ENCODE measurements at regions not wholly inside any gene's neighbourhood (a gene's known extent, or its start where the extent isn't known, plus 50 kb on each side); places are given as distances from the start of the nearest gene placed in this dataset.

GRCh38 chr7:67983486-67983885 is 986.9 kb downstream of the TYW1 start:
- Histone ChIP-seq H4K20me1 (ENCODE audit: insufficient read depth, low read length) (no peaks in the 10 kb centered on the region), H2AK9ac (replicated peaks; ENCODE audit: low read depth, low read length, poor library complexity) (no peak overlapping the region), H3K9me3 (ENCODE audit: control insufficient read depth, insufficient read depth, low read length) (peaks cover 7% of the 10 kb centered on the region), H3K9ac (ENCODE audit: low read depth, low read length) (no peak overlapping the region), H3K4ac (ENCODE audit: low read depth, low read length) (no peak overlapping the region), H3K36me3 (ENCODE audit: control insufficient read depth, insufficient read depth, low read length) (no peaks in the 10 kb centered on the region), H3K14ac (replicated peaks; ENCODE audit: low read depth, low read length) (no peak overlapping the region), H3K18ac (ENCODE audit: low read depth, low read length) (no peak overlapping the region), H3K9me1 (ENCODE audit: insufficient read depth, low read length) (no peaks in the 10 kb centered on the region), H4K5ac (ENCODE audit: low read depth, low read length) (no peak overlapping the region), H3K27ac (ENCODE audit: insufficient read depth, low read length) (no peak overlapping the region), H3K4me1 (ENCODE audit: control insufficient read depth, insufficient read depth, low read length) (no peaks in the 10 kb centered on the region), H2BK20ac (ENCODE audit: low read depth, low read length) (no peak overlapping the region), H2BK120ac (ENCODE audit: low read depth, low read length) (no peak overlapping the region), H3K79me1 (ENCODE audit: low read depth in 1 of 2, low read length in 2 of 2) (no peaks in the 10 kb centered on the region), H2AK5ac (ENCODE audit: low read depth, low read length) (no peak overlapping the region), H2AFZ (replicated peaks; ENCODE audit: low read length, poor library complexity) (no peak overlapping the region), H3K56ac (ENCODE audit: extremely low read depth, insufficient read depth, low read length) (no peak overlapping the region), H3K4me2 (ENCODE audit: low read depth, low read length) (no peak overlapping the region), H3K4me3 (ENCODE audit: insufficient read depth, low read depth, low read length) (no peak overlapping the region), H3K23ac (ENCODE audit: low read depth, low read length) (no peak overlapping the region), H4K8ac (ENCODE audit: low read depth in 2 of 2, low read length in 2 of 2) (no peak overlapping the region), H2BK5ac (ENCODE audit: low read depth, low read length, poor library complexity, severe bottlenecking) (no peak overlapping the region), H2BK15ac (ENCODE audit: low read depth, low read length) (no peak overlapping the region), H4K91ac (ENCODE audit: insufficient read depth, low read depth, low read length) (no peak overlapping the region), H3K27me3 (ENCODE audit: control insufficient read depth, insufficient read depth, low read length) (no peaks in the 10 kb centered on the region)
- WGBS, 2 experiments (ENCODE audit: extremely low coverage in 2 of 2, insufficient read length in 1 of 2), result no CpG with 5 or more reads among the region's 1 CpG
- DNase-seq, result no peak
- no peak for TF ChIP-seq NFE2L2 (IDR thresholded peaks at IDR 0.05; ENCODE audit: low read depth, low read length)
- intact Hi-C loops (cut with micrococcal nuclease) (no loop called here), dilution Hi-C loops (cut with HindIII; ENCODE audit: low sequenced_read_pairs, unreplicated experiment) (no loop called here), in situ Hi-C loops (cut with MboI; ENCODE audit: low sequenced_read_pairs) (no loop called here)
- BruUV-seq (replicated peaks), result no TSS peak
- CTCF ChIA-PET, result no interaction called here
- ATAC-seq (ENCODE audit: low read depth), result no peak
- POLR2A ChIA-PET (ENCODE audit: unreplicated experiment), result no interaction called here

Measured in IMR-90 (cell line).